Lower leg skin (tissue), 3 donors: ENCODE measurements at regions not wholly inside any gene's neighbourhood (a gene's known extent, or its start where the extent isn't known, plus 50 kb on each side); places are given as distances from the start of the nearest gene placed in this dataset.

Experiments used
- CTCF ChIP-seq, 3 donors: fragments of 450-650 bp; IDR thresholded peaks; one replicate each; pipeline ENCODE4 v1.5.1; 2016; ENCODE audit warnings: antibody characterized with exemption in 3 of 3, mild to moderate bottlenecking in 3 of 3, moderate library complexity in 2 of 3
- POLR2A ChIP-seq, 2 donors: fragments of 450-650 bp; IDR thresholded peaks; one replicate each; pipeline ENCODE4 v1.6.1; 2016 to 2017; ENCODE audit warnings: antibody characterized with exemption in 2 of 2, mild to moderate bottlenecking in 1 of 2, moderate library complexity in 1 of 2

- no peak for TF ChIP-seq CTCF (IDR thresholded peaks at IDR 0.05)
- TF ChIP-seq POLR2A (IDR thresholded peaks at IDR 0.05) = no peak
Observed at GRCh38 chr2:181241366-181241765, 215.8 kb upstream of the ITGA4 start.
